COLO668 (cell line): ENCODE measurements at regions not wholly inside any gene's neighbourhood (a gene's known extent, or its start where the extent isn't known, plus 50 kb on each side); places are given as distances from the start of the nearest gene placed in this dataset.
"Not testable (repeated sequence)": the region's sequence is repeated elsewhere in the genome, so short reads cannot be mapped to it uniquely, and the experiment has no call there.

Experiments used
- DNase-seq: peaks from one replicate; lab custom pipeline; 2025; ENCODE audit not compliant: unreplicated experiment; lab: John Stamatoyannopoulos, UW

GRCh38 chr2:185475914-185476313 lies 262.7 kb upstream of the FSIP2 start:
- DNase-seq, result no peak

DNA sequence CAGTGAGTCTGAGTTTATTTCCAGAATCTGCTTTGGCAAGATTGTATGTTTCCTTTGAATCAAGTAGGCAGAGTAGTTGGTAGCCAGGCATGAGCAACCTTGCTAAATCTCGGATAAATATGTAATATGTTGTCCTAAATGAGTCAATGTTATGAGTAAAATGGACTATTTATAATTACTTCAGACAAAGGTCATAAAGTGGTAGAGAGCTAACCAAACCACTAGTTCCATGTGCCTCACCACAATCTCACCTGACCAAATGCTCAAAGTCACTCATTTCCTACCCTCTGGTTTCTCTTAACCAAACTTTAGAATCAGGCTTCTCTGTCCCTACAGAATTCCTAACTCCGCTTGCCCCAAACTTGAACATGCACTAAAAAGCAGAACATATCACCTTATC lies 261.2 kb upstream of the FSIP2 start:
- no peak for DNase-seq

DNA sequence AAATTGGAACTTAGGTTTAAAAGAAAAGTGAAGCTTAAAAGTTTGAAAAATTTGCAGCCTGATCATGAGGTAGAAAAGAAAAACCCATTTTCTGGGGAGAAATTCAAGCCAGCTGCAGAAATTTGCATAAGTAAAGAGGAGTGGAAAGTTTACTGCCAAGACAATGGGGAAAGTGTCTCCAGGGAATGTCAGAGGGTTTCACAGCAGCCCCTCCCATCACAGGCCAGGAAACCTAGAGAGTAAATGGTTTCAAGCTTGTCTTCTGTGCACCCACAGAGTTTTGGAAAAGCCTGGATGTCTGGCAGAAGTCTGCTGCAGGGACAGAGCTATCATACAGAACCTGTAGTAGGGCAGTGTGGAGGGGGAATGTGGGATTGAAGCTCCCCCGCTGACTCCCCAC lies 254.0 kb upstream of the FSIP2 start:
- no peak for DNase-seq

GRCh38 chr2:185502351-185502750 lies 236.3 kb upstream of the FSIP2 start:
- no peak for DNase-seq

DNA sequence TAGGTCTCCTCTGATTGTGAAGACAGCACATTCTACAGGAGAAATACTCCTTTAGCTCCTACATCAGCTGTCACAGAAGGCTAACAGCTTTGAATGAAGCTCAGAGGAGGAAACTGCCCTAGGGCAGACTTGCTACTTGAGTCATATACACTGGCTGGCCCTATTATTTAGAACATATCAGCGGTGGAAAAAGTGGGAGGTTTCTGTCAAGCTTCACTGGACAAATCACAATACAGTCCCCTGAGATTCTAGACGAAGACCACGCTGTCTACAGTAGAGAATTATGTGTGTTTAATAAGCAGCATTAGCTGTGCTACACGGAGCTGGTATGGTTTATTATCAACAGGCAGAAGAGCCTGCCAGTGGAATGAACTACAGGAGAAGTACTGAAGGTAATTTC lies 230.9 kb upstream of the FSIP2 start:
- no peak for DNase-seq

DNA sequence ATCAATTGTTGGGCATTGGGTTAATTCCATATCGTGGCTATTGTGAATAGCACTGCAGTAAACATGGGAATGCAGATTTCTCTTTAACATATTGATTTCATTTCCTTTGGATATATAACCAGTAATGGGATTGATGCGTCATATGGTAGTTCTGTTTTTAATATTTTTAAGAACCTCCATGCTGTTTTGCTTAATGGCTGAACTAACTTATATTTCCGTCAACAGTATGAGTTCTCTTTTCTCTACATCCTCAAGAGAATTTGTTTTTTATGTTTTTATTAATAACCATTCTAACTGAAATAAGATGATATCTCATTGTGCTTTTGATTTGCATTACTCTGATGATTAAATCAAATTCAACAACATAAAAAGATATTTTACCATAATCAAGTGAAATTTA lies 228.5 kb upstream of the FSIP2 start:
- no peak for DNase-seq

DNA sequence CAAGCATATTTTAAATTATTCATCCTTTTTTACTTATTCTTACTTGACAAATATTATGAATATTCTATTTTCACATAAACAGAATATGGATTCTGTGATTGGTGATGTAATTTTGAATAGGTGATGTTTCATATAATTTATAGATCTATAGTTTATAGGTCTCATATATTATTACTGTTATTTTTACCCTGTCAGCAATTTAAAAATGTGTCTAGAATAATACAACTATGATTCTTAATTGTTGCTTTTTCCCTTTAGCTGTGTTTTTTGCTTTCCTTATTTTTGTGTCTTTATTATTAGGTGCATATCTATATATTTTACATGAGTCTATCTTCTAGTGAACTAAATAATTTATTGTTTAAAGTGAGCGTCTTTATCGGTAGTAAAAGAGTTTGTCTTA lies 226.7 kb upstream of the FSIP2 start:
- DNase-seq, result no peak

DNA sequence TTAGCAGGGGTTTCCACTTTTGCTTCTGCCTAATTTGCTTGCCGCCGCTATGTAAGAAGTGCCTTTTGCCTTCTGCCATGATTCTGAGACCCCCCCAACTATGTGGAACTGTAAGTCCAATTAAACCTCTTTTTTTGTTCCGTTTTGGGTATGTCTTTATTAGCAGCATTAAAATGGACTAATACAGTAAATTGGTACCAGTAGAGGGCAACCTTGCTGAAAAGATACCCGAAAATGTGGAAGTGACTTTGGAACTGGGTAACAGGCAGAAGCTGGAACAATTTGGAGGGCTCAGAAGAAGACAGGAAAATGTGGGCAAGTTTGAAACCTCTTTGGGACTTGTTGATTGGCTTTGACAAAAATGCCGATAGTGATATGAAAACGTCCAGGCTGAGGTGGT lies 216.1 kb upstream of the FSIP2 start:
- no peak for DNase-seq

- not testable (repeated sequence) for DNase-seq
These were observed 214.4 kb upstream of the FSIP2 start for GRCh38 chr2:185524242-185524641.

- no peak for DNase-seq
These were observed 212.4 kb upstream of the FSIP2 start for GRCh38 chr2:185526161-185526560.

DNA sequence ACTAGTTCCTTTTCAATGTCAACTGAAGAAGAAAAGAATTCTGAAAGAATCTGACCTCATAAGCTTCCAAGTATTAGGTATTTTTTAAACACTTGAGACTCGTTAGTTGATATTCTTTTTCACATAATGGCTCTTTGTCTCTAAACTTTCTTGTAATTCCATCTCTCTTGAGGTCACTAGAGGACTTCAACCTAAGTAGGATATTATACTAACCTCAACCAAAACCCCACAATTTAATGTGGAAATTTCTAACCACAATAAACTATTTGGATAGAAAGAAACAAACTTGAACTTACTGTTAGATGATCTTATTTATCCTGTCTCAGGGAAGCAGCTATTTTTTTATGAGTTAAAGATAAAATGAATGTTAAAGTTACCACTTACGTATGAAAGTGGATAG lies 206.9 kb upstream of the FSIP2 start:
- DNase-seq, result no peak

- no peak for DNase-seq
These were observed 200.9 kb upstream of the FSIP2 start for GRCh38 chr2:185537689-185538088.

- DNase-seq, result no peak
These were observed 171.4 kb upstream of the FSIP2 start for GRCh38 chr2:185567196-185567595.

- no peak for DNase-seq
These were observed 170.7 kb upstream of the FSIP2 start for GRCh38 chr2:185567940-185568339.

- no peak for DNase-seq
These were observed 160.3 kb upstream of the FSIP2 start for GRCh38 chr2:185578322-185578721.

GRCh38 chr2:185583058-185583816 lies 155.4 kb upstream of the FSIP2 start:
- DNase-seq, result no peak

DNA sequence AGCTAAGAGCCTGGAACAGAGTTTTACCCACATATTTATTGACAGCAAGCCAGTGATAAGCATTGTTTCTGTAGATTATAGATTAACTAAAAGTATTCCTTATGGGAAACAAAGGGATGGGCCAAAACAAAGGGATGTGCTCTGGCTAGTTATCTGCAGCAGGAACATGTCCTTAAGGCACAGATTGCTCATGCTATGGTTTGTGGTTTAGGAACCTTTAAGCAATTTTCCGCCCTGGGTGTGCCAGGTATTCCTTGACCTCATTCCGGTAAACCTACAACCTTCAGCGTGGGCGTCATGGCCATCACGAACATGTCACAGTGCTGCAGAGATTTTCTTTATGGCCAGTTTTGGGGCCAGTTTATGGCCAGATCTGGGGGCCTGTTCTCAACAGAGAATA lies 153.4 kb upstream of the FSIP2 start:
- DNase-seq, result not testable (repeated sequence)

DNA sequence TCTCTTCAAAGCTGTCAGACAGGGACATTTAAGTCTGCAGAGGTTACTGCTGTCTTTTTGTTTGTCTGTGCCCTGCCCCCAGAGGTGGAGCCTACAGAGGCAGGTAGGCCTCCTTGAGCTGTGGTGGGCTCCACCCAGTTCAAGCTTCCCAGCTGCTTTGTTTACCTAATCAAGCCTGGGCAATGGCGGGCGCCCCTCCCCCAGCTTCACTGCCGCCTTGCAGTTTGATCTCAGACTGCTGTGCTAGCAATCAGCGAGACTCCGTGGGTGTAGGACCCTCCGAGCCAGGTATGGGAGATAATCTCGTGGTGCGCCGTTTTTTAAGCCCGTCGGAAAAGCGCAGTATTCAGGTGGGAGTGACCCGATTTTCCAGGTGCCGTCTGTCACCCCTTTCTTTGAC lies 147.3 kb upstream of the FSIP2 start:
- DNase-seq, result not testable (repeated sequence)

DNA sequence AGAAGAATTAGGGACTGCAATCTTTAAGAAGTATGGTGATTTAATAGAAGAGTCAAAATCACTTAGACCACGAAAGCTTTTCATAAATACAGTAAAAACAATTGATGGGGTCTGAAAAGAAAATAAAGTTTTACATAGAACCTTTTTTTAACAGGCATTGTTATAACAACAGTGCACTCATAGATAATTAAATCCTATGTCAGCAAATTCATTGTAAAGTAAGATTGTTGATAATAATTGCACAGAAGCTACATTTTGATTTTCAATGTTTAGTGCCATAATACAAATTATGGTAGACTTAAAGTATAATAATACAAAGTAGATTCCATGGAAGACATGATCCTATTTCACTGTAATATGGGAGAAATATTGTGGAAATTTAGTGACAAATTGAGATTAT lies 130.7 kb upstream of the FSIP2 start:
- DNase-seq, result no peak

GRCh38 chr2:185608799-185609198 lies 129.8 kb upstream of the FSIP2 start:
- DNase-seq, result no peak

DNA sequence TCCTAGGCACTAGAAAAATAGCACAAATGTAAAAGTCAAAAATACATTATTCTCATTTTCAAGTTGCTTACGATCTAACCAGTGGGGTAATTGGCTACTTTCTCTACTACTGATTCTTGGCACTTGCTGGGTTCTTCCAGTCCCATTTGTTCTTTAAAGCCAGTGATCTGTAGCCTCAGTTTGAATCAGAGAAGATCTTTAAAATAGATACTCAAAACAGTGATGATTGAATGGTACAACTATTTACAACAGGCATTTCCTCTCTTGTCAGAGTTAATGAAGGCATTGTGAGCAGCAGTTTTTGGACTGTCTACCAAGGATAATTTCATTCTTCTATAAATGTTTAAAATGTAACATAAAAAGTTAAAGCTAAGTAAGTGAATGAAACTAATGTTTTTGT lies 128.3 kb upstream of the FSIP2 start:
- no peak for DNase-seq

- no peak for DNase-seq
These were observed 120.0 kb upstream of the FSIP2 start for GRCh38 chr2:185618625-185619024.

DNA sequence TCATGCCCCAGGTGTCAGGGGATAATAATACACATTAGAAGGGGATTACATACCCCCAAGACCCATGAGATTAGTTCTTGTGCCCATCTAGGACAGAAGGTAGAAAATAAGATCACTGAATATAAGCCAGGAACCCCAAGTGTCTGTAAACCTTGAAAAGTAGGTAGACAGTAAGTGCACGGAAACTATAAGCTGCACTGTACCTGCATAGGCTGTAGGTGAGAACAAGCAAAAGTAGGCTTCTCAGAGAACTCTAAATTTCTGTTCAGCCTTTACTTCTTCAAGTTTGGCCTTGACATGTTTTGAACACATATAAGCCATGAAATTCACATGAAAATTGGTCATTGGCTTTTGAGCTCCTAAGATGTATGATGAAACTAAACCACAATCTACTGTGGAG lies 113.0 kb upstream of the FSIP2 start:
- DNase-seq, result no peak
